Transverse colon (tissue), 4 donors: ENCODE measurements at regions not wholly inside any gene's neighbourhood (a gene's known extent, or its start where the extent isn't known, plus 50 kb on each side); places are given as distances from the start of the nearest gene placed in this dataset.
A peak's percentile ranks its signal among the peaks of the same experiment; 100 is the strongest.

Source experiments
- DNase-seq: peaks from one replicate; pipeline ENCODE4 v3.0.0-alpha.2; 2019
- H3K27ac ChIP-seq, 4 donors: fragments of 200-600 bp; sonication (generic); 2 replicates each; pipeline ENCODE4 v1.5.1; 2016 to 2018; ENCODE audit warnings: inconsistent platforms in 4 of 4
- H3K27me3 ChIP-seq: fragments of 200-600 bp; sonication (generic); 2 replicates; pipeline ENCODE4 v1.5.1; 2017; ENCODE audit warnings: inconsistent platforms
- H3K36me3 ChIP-seq, 4 donors: fragments of 200-600 bp; sonication (generic); 2 replicates each; pipeline ENCODE4 v1.5.1; 2017 to 2019; ENCODE audit warnings: inconsistent platforms in 4 of 4
- H3K4me1 ChIP-seq, 4 donors: fragments of 200-600 bp; sonication (generic); 2 replicates each; pipeline ENCODE4 v1.5.1; 2017 to 2020; ENCODE audit warnings: inconsistent platforms in 4 of 4
- H3K4me3 ChIP-seq, 4 donors: fragments of 200-600 bp; sonication (generic); 1 replicate in 1 of 4; 2 replicates in 3 of 4; pipeline versions ENCODE4 v1.5.1 to v1.6.1; 2017 to 2019; ENCODE audit warnings: inconsistent platforms in 4 of 4
- H3K9me3 ChIP-seq, 2 donors: fragments of 200-600 bp; sonication (generic); 2 replicates each; pipeline ENCODE4 v1.5.1; 2017 to 2019; ENCODE audit warnings: inconsistent platforms in 2 of 2
- CTCF ChIP-seq, 5 experiments: fragments of 200-600 bp in 3 of 5; fragments of 450-650 bp in 2 of 5; sonication (generic) in 3 of 5; IDR thresholded peaks; 1 replicate in 2 of 5; 2 replicates in 3 of 5; pipeline ENCODE4 v1.5.1; 2016 to 2017; ENCODE audit warnings: antibody characterized with exemption in 5 of 5, inconsistent platforms in 3 of 5, mild to moderate bottlenecking in 2 of 5, moderate library complexity in 1 of 5
- EP300 ChIP-seq: sonication (generic); formaldehyde crosslinking; IDR thresholded peaks from one replicate; pipeline ENCODE4 v1.6.1; 2017; ENCODE audit warnings: antibody characterized with exemption, low read depth
- POLR2A ChIP-seq: fragments of 450-650 bp; IDR thresholded peaks from one replicate; pipeline ENCODE4 v1.6.1; 2016; ENCODE audit warnings: antibody characterized with exemption, mild to moderate bottlenecking, moderate library complexity
- POLR2AphosphoS5 ChIP-seq, 3 donors: sonication (generic); formaldehyde crosslinking; IDR thresholded peaks; one replicate each; pipeline ENCODE4 v1.6.1; 2016; ENCODE audit warnings: antibody characterized with exemption in 3 of 3
- WGBS, 2 donors: methylation state at CpG; one replicate each; pipeline ENCODE4 v1.1.5; 2018; ENCODE audit warnings: low coverage in 1 of 2; 5-methylcytosine and 5-hydroxymethylcytosine counted together
- in situ Hi-C, 4 donors: fragments of 200-750 bp; cut with MboI; loops; one replicate each; pipeline versions ENCODE4 v1.15.0 to v1.15.1; 2017; ENCODE audit warnings: low sequenced_read_pairs in 3 of 4, low pct_ligation_motif_present in 1 of 4, low pct_unique_long_range_greater_than_20kb in 1 of 4
- intact Hi-C: fragments of 100-400 bp; cut with DNase I; formaldehyde crosslinking; loops from one replicate; pipeline ENCODE4 v1.15.1; 2023; ENCODE audit warnings: low total_unique reads

- no peaks in the 10 kb centered on the region for H3K36me3 ChIP-seq
- no peaks in the 10 kb centered on the region for H3K9me3 ChIP-seq
- DNase-seq: no peak
- WGBS, 2 donors: 99 to 100% methylated on average over 3 to 5 of the region's 5 CpGs
- TF ChIP-seq EP300: no peak
- intact Hi-C loops (no loop called here), in situ Hi-C loops (no loop called here)
- H3K27me3 ChIP-seq: no peaks in the 10 kb centered on the region
- H3K27ac ChIP-seq: no peak overlapping the region
- peaks cover 0 to 3% (median 0%) of the 10 kb centered on the region in 4 donors for H3K4me1 ChIP-seq
- no peak overlapping the region for H3K4me3 ChIP-seq
Measured at GRCh38 chr16:27645396-27645795, 95.5 kb downstream of the KATNIP start.

- Histone ChIP-seq H3K27me3 (no peaks in the 10 kb centered on the region), H3K9me3 (no peaks in the 10 kb centered on the region), H3K27ac (no peak overlapping the region), H3K36me3 (no peaks in the 10 kb centered on the region), H3K4me3 (no peak overlapping the region), H3K4me1 (peaks cover 0 to 3% (median 0%) of the 10 kb centered on the region in 4 donors)
- no peak for DNase-seq
- 74% methylated on average over 5 of the region's 5 CpGs; no CpG with 5 or more reads in 1 of the 2 donors for WGBS, 2 donors
- TF ChIP-seq CTCF (IDR thresholded peaks at IDR 0.05) (no peak), POLR2A (no peak), POLR2AphosphoS5 (IDR thresholded peaks at IDR 0.05) (no peak), EP300 (no peak)
- in situ Hi-C loops (no loop called here), intact Hi-C loops (no loop called here)
Measured at GRCh38 chr16:27646806-27647205, 96.9 kb downstream of the KATNIP start.

GRCh38 chr16:27649021-27649420, 99.1 kb downstream of the KATNIP start:
- Histone ChIP-seq H3K4me1 (peaks cover 0 to 3% (median 0%) of the 10 kb centered on the region in 4 donors), H3K27ac (no peak overlapping the region), H3K27me3 (no peaks in the 10 kb centered on the region), H3K36me3 (no peaks in the 10 kb centered on the region), H3K9me3 (no peaks in the 10 kb centered on the region), H3K4me3 (no peak overlapping the region)
- in situ Hi-C loops: no loop called here
- 94 to 95% methylated on average over 4 to 7 of the region's 7 CpGs for WGBS, 2 donors
- TF ChIP-seq POLR2AphosphoS5 (IDR thresholded peaks at IDR 0.05) (no peak), EP300 (no peak), POLR2A (no peak), CTCF (IDR thresholded peaks at IDR 0.05) (no peak)
- intact Hi-C loops: no loop called here
- no peak for DNase-seq

GRCh38 chr16:27650073-27650701, 100.2 kb downstream of the KATNIP start:
- peak; percentile 21 for DNase-seq
- in situ Hi-C loops (loop anchor here in 1 of 4 donors (5.0 kb wide), 1 partner anchor 77 kb away; no protein-coding TSS in a partner anchor), intact Hi-C loops (no loop called here)
- H3K4me3 ChIP-seq: no peak overlapping the region
- no peaks in the 10 kb centered on the region for H3K27me3 ChIP-seq
- no peaks in the 10 kb centered on the region for H3K9me3 ChIP-seq
- WGBS, 2 donors: 41 to 46% methylated on average over 4 to 11 of the region's 11 CpGs
- peaks cover 0 to 3% (median 0%) of the 10 kb centered on the region in 4 donors for H3K4me1 ChIP-seq
- H3K36me3 ChIP-seq: peaks cover 0 to 5% (median 0%) of the 10 kb centered on the region in 4 donors
- peak overlapping the region in 2 of 4 donors; percentile 44 to 45 for H3K27ac ChIP-seq
- TF ChIP-seq EP300: no peak
- TF ChIP-seq CTCF (IDR thresholded peaks at IDR 0.05): no peak
- no peak for TF ChIP-seq POLR2A
- no peak for TF ChIP-seq POLR2AphosphoS5 (IDR thresholded peaks at IDR 0.05)
